ENCODE measurements at regions not wholly inside any gene's neighbourhood (a gene's known extent, or its start where the extent isn't known, plus 50 kb on each side); places are given as distances from the start of the nearest gene placed in this dataset.
"Not testable (repeated sequence)": the region's sequence is repeated elsewhere in the genome, so short reads cannot be mapped to it uniquely, and the experiment has no call there.

GRCh38 chr6:4346659-4347333 lies 211.4 kb upstream of the ECI2 start:
- DNase-seq: no peak

- no peak for DNase-seq
These were observed 210.2 kb upstream of the ECI2 start for GRCh38 chr6:4345543-4345942.

GRCh38 chr6:4344317-4344899 lies 209.0 kb upstream of the ECI2 start:
- DNase-seq: no peak

GRCh38 chr6:4342407-4343137 lies 207.2 kb upstream of the ECI2 start:
- no peak for DNase-seq

- DNase-seq: no peak
These were observed 205.9 kb upstream of the ECI2 start for GRCh38 chr6:4341078-4341797.

GRCh38 chr6:4340544-4340943 lies 205.2 kb upstream of the ECI2 start:
- DNase-seq: no peak

- no peak for DNase-seq
These were observed 203.5 kb upstream of the ECI2 start for GRCh38 chr6:4338884-4339283.

GRCh38 chr6:4336778-4337442 lies 201.5 kb upstream of the ECI2 start:
- DNase-seq: no peak

- no peak for DNase-seq
These were observed 200.7 kb upstream of the ECI2 start for GRCh38 chr6:4336084-4336483.

- not testable (repeated sequence) for DNase-seq
These were observed 198.9 kb upstream of the ECI2 start for GRCh38 chr6:4334158-4334740.

- no peak for DNase-seq
These were observed 192.5 kb upstream of the ECI2 start for GRCh38 chr6:4327841-4328240.

GRCh38 chr6:4324746-4325145 lies 189.4 kb upstream of the ECI2 start:
- no peak for DNase-seq

GRCh38 chr6:4323322-4323721 lies 187.9 kb upstream of the ECI2 start:
- no peak for DNase-seq

GRCh38 chr6:4322846-4323309 lies 187.5 kb upstream of the ECI2 start:
- no peak for DNase-seq

- no peak for DNase-seq
These were observed 186.9 kb upstream of the ECI2 start for GRCh38 chr6:4322134-4322845.

GRCh38 chr6:4320860-4321259 lies 185.5 kb upstream of the ECI2 start:
- peak in 1 of 2 experiments; percentile 54 for DNase-seq

- DNase-seq: no peak
These were observed 184.8 kb upstream of the ECI2 start for GRCh38 chr6:4319981-4320683.

- DNase-seq: no peak
These were observed 182.9 kb upstream of the ECI2 start for GRCh38 chr6:4318321-4318720.

- DNase-seq: peak; percentile 31 to 84
These were observed 181.6 kb upstream of the ECI2 start for GRCh38 chr6:4316867-4317400.

- no peak for DNase-seq
These were observed 178.9 kb upstream of the ECI2 start for GRCh38 chr6:4314201-4314707.

Data from NCI-H2081 (cell line).